Mucosa of descending colon (tissue), 3 donors: ENCODE measurements at regions not wholly inside any gene's neighbourhood (a gene's known extent, or its start where the extent isn't known, plus 50 kb on each side); places are given as distances from the start of the nearest gene placed in this dataset.

Experiments
- ATAC-seq: fragments of 200-7000 bp; cut with Tn5 transposase; one replicate; pipeline ENCODE4 v1.9.1; 2020; ENCODE audit warnings: mild to moderate bottlenecking, moderate library complexity
- DNase-seq, 3 donors: peaks; one replicate each; pipeline ENCODE4 v3.0.0-alpha.2; 2020
- H3K36me3 ChIP-seq: fragments of 200-600 bp; one replicate; pipeline ENCODE4 v1.8.0; 2021; ENCODE audit warnings: low read depth, mild to moderate bottlenecking
- H3K4me1 ChIP-seq: fragments of 200-600 bp; one replicate; pipeline ENCODE4 v1.8.0; 2021; ENCODE audit warnings: low read depth, mild to moderate bottlenecking
- H3K4me3 ChIP-seq: fragments of 200-600 bp; one replicate; pipeline ENCODE4 v1.8.0; 2021; ENCODE audit warnings: mild to moderate bottlenecking
- H3K9me3 ChIP-seq: fragments of 200-600 bp; one replicate; pipeline ENCODE4 v1.8.0; 2021; ENCODE audit warnings: mild to moderate bottlenecking
- CTCF ChIP-seq: fragments of 200-600 bp; IDR thresholded peaks from one replicate; pipeline ENCODE4 v1.8.0; 2022; ENCODE audit warnings: antibody characterized with exemption, mild to moderate bottlenecking
- intact Hi-C, 2 donors: fragments of 100-400 bp; cut with DNase I in 1 of 2; cut with micrococcal nuclease in 1 of 2; formaldehyde crosslinking; loops; one replicate each; pipeline versions ENCODE4 v1.11.0 to v1.11.1; 2022; cut with DNase I, micrococcal nuclease
- donor health status: DM: no; HTN: no; CAD: no; lungs with moderate emphysema.
- donor health status: DM: no; HTN: no; CAD: no.
- donor health status: DM: no; HTN: yes; CAD: no.

GRCh38 chrY:21253455-21254248 lies 257.5 kb upstream of the RBMY1B start:
- no peaks in the 10 kb centered on the region for H3K9me3 ChIP-seq
- intact Hi-C loops, result no loop called here
- DNase-seq (no peak), ATAC-seq (no peak)
- H3K4me3 ChIP-seq, result no peak overlapping the region
- no peaks in the 10 kb centered on the region for H3K36me3 ChIP-seq
- no peak for TF ChIP-seq CTCF
- no peaks in the 10 kb centered on the region for H3K4me1 ChIP-seq

- no peak overlapping the region for H3K4me3 ChIP-seq
- H3K36me3 ChIP-seq, result no peaks in the 10 kb centered on the region
- no peak for TF ChIP-seq CTCF
- ATAC-seq, result no peak
- no peaks in the 10 kb centered on the region for H3K4me1 ChIP-seq
- no peak for DNase-seq
- intact Hi-C loops, result no loop called here
- H3K9me3 ChIP-seq, result no peaks in the 10 kb centered on the region
These were observed 256.7 kb upstream of the RBMY1B start for GRCh38 chrY:21254476-21254875.

- DNase-seq (no peak), ATAC-seq (no peak)
- H3K4me3 ChIP-seq, result no peak overlapping the region
- H3K4me1 ChIP-seq, result no peaks in the 10 kb centered on the region
- no peaks in the 10 kb centered on the region for H3K9me3 ChIP-seq
- no peak for TF ChIP-seq CTCF
- no peaks in the 10 kb centered on the region for H3K36me3 ChIP-seq
- intact Hi-C loops, result no loop called here
These were observed 254.3 kb upstream of the RBMY1B start for GRCh38 chrY:21256820-21257219.

GRCh38 chrY:21259707-21260106 lies 251.4 kb upstream of the RBMY1B start:
- Histone ChIP-seq H3K4me1 (no peaks in the 10 kb centered on the region), H3K4me3 (no peak overlapping the region), H3K9me3 (no peaks in the 10 kb centered on the region), H3K36me3 (no peaks in the 10 kb centered on the region)
- ATAC-seq, result no peak
- intact Hi-C loops, result no loop called here
- DNase-seq, result no peak
- TF ChIP-seq CTCF, result no peak

GRCh38 chrY:21260325-21260724 lies 250.8 kb upstream of the RBMY1B start:
- intact Hi-C loops, result no loop called here

More at GRCh38 chrY:21260325-21260724, 250.8 kb upstream of the RBMY1B start:
- Histone ChIP-seq H3K9me3 (no peaks in the 10 kb centered on the region), H3K4me3 (no peak overlapping the region), H3K4me1 (no peaks in the 10 kb centered on the region), H3K36me3 (no peaks in the 10 kb centered on the region)
- TF ChIP-seq CTCF, result no peak
- DNase-seq (no peak), ATAC-seq (no peak)
